GM18520 (cell line): ENCODE measurements at regions not wholly inside any gene's neighbourhood (a gene's known extent, or its start where the extent isn't known, plus 50 kb on each side); places are given as distances from the start of the nearest gene placed in this dataset.

Experiments
- ATAC-seq: cut with Tn5 transposase; IDR thresholded peaks from one replicate; pipeline ENCODE4 v1.9.1; 2021; ENCODE audit not compliant: unreplicated experiment

GRCh38 chr20:54356801-54357200 lies 118.6 kb upstream of the DOK5 start:
- no peak for ATAC-seq

GRCh38 chr20:54361475-54361874 lies 113.9 kb upstream of the DOK5 start:
- no peak for ATAC-seq

- no peak for ATAC-seq
Observed at GRCh38 chr20:54362283-54362682, 113.1 kb upstream of the DOK5 start.

- ATAC-seq, result no peak
Observed at GRCh38 chr20:54364365-54364764, 111.0 kb upstream of the DOK5 start.

DNA sequence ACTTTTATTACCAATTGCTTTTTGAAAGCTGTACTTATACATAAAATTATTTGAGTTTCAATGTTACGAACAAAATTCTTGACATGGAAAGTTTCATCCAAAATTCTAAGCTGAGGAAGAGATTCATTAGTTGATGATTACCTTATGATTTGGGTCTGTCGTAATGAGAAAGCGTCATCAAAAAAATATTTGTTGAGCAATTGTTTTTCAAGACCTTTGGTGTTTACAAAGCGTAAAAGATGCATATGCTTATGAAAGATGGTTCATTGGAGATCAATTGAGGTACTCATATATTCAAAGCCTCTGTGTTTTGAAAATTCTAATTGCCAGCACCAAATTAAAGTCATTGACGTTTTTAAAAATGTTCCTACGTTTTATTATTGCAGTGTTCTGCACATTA lies 110.5 kb upstream of the DOK5 start:
- no peak for ATAC-seq

- no peak for ATAC-seq
Observed at GRCh38 chr20:54366669-54367344, 108.6 kb upstream of the DOK5 start.

DNA sequence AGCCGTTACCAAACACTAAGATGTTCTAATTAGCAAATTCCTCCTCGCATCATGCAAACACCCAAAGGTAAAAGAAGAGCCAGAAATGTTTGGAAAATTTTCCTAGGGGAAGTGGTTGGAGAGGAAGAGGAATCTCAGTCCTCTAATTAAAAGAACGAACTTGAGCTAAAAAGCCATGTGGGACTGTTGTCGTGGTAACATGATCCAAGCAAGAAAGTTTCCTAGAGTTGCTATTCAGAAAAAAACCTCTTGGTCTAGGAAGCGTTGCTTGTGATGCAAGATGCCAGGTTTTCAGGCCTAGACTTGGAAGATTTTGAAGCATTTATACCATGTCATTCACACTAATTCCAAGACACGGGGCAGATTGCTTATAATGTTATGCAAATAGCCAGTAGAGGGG lies 106.8 kb upstream of the DOK5 start:
- ATAC-seq, result no peak

DNA sequence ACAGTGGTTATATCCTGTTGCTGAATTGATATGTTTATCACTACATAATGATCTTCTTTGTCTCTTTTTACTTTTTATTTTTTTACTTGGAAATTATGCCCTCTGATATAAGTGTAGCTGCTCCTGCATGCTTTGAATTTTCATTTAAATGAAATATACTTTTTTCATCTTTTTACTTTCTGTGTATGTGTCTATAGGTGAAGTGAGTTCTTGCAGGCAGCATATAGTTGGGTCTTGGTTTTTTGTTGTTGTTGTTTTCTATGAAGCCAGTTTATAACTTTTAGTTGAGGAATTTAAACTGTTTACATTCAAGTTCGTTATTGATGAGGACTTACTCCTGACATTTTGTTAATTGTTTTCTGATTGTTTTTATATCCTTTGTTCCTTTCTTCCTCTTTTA lies 103.1 kb upstream of the DOK5 start:
- ATAC-seq, result no peak

DNA sequence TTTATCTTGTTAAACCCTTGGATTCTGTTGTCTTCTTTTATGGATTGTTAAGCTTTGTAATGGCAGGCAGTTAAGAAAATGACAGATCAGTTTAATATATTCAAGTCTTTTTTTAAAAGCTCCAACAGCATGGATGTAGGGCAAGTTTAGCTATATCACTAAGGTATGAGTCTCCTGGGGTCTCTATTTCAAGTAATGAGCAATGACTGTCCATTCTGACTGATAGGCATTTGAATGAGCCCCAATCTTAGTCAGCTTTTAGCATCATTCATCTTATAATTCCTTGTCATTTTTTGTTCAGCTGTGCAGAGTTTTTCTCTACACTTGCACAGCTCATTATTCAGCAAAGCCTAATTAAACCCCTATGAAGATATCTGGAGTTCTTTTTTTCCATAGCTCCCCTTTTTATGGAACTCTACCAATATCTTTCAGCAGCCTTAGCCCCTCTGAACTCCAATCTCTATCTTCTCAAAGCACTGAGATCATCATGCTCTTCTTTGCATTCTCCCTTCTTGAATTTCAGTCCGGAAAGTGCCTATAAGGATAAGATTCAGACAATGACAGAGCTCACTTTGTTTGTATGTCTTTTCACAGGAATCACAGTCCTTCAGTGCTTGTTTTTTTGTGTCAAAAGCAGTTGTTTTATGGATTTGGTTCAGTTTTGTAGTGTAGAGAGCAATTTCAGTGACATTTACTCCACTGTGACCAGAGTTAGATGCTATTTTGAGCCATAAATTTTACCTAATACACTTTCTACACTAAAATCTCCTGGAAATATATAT lies 97.2 kb upstream of the DOK5 start:
- ATAC-seq, result no peak

DNA sequence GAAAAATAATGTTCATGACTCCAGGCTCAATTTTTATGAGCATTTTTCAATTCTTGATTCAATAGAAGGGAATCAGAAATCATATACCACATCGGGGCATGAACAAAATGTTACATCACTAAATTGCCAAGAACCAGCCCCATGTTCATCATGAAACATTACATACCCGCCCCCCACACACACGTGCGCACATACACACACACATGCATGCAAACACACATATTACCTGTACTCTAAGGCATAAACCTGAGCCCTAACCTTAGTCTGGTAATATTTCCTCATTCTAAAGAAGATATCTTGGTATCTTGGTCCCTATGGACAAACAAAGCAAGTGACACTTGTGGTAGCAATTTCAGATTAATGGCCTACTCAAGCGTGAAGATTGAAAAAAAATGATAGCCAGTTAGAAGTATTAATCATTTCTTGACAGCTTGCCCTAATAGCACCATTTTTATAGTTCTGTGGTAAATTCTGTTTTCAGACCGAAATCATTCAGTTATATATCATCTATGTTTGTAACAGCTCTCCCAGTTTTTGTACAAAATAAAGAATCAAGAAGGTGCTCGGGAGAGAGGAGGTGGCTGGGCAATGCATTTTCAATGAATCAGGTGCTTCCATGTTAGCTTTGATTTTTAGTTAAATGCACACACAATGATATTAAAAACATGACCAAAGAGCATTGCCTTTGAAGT lies 95.4 kb upstream of the DOK5 start:
- no peak for ATAC-seq

DNA sequence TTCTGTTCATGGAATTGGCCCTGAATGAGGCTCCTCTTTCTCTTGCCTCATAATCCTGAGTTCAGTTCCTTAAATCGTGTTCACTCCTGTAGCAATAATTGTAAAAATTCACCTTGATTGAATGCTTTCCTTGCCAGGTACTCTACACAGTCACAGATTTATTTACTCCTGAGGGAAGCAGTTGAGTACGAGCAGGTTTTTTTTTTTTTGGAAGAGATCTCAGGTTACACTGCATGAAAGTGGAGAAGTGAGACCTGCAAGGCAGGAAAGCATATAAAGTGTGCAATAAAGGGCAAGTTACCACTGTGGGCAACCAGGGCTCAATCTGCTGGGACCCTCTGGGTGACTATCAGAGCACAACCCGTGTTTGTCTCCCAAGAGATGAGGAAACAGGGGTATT lies 93.0 kb upstream of the DOK5 start:
- no peak for ATAC-seq

GRCh38 chr20:54385746-54386145 lies 89.6 kb upstream of the DOK5 start:
- no peak for ATAC-seq

GRCh38 chr20:54389596-54390280 lies 85.7 kb upstream of the DOK5 start:
- no peak for ATAC-seq

GRCh38 chr20:54397292-54398140 lies 77.9 kb upstream of the DOK5 start:
- ATAC-seq, result no peak

GRCh38 chr20:54398814-54399213 lies 76.6 kb upstream of the DOK5 start:
- no peak for ATAC-seq

DNA sequence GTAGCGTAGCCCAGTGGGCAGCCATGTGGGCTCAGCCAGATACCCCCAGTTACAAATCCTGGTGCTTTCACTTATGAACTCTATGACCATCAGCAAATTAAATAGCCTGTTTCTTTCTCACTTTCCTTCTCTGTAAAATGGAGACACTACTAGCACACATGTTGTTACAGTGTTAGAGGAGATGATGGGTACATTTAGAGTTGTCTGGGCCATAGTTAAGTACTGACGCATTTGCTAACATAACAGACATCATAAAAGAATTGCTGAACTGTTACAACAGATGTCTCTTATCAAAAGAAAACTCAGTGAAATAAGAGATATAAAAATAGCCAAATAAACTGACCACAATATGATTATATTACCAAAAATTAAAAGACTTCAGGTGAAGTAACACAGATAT lies 69.9 kb upstream of the DOK5 start:
- ATAC-seq, result no peak

GRCh38 chr20:54407459-54407858 lies 67.9 kb upstream of the DOK5 start:
- no peak for ATAC-seq

- no peak for ATAC-seq
Observed at GRCh38 chr20:54415967-54416366, 59.4 kb upstream of the DOK5 start.

- ATAC-seq, result no peak
Observed at GRCh38 chr20:54416770-54417169, 58.6 kb upstream of the DOK5 start.

DNA sequence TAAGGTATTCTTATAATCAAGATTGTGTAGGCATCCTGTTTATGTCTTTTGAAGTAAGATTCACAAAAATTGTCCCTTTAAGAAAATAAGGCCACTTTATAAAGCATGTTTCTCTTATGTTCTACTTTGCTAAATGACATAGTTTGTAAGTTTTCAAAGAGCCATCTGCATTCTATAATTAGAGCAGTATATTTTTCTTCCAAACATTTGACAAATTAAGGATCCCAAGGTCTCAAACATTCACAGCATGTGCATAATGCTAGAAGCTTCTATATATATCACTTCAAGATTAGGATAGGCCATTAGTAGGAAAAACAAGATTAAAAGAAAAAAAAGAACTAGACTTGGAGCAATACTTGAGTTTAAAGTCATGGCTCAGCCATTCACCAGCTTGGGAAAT lies 55.9 kb upstream of the DOK5 start:
- no peak for ATAC-seq
